Uterus (tissue), 2 donors: ENCODE measurements at regions not wholly inside any gene's neighbourhood (a gene's known extent, or its start where the extent isn't known, plus 50 kb on each side); places are given as distances from the start of the nearest gene placed in this dataset.

Experiments
- CTCF ChIP-seq, 4 experiments: fragments of 200-600 bp in 2 of 4; fragments of 450-650 bp in 2 of 4; sonication (generic) in 2 of 4; IDR thresholded peaks; one replicate each; pipeline ENCODE4 v1.5.1; 2016 to 2019; ENCODE audit warnings: antibody characterized with exemption in 4 of 4, mild to moderate bottlenecking in 2 of 4, moderate library complexity in 1 of 4
- POLR2A ChIP-seq, 2 donors: fragments of 450-650 bp; IDR thresholded peaks; one replicate each; pipeline ENCODE4 v1.6.1; 2016; ENCODE audit warnings: antibody characterized with exemption in 2 of 2, mild to moderate bottlenecking in 1 of 2, moderate library complexity in 1 of 2

GRCh38 chr18:6482198-6482977 is 67.7 kb upstream of the L3MBTL4 start:
- TF ChIP-seq CTCF (IDR thresholded peaks at IDR 0.05) (peak; percentile 55 to 80 (median 58)), POLR2A (IDR thresholded peaks at IDR 0.05) (no peak)
